Glutamatergic neuron (in vitro differentiated cells): ENCODE measurements at regions not wholly inside any gene's neighbourhood (a gene's known extent, or its start where the extent isn't known, plus 50 kb on each side); places are given as distances from the start of the nearest gene placed in this dataset.
"Not testable (repeated sequence)": the region's sequence is repeated elsewhere in the genome, so short reads cannot be mapped to it uniquely, and the experiment has no call there.

Experiments
- DNase-seq: peaks from one replicate; pipeline ENCODE4 v3.0.0; 2022
- H3K27ac Mint-ChIP-seq: one replicate; pipeline ENCODE4 v1.8.0; 2020; ENCODE audit warnings: mild to moderate bottlenecking, mixed read lengths, inconsistent platforms; ENCODE audit not compliant: unreplicated experiment
- H3K27me3 Mint-ChIP-seq: one replicate; pipeline ENCODE4 v1.8.0; 2020; ENCODE audit warnings: mild to moderate bottlenecking, moderate library complexity, mixed read lengths, inconsistent platforms; ENCODE audit not compliant: unreplicated experiment
- H3K36me3 Mint-ChIP-seq: one replicate; pipeline ENCODE4 v1.8.0; 2020; ENCODE audit warnings: mild to moderate bottlenecking, mixed read lengths, inconsistent platforms; ENCODE audit not compliant: unreplicated experiment
- H3K4me1 Mint-ChIP-seq: one replicate; pipeline ENCODE4 v1.8.0; 2020; ENCODE audit warnings: mild to moderate bottlenecking, low read depth, mixed read lengths, inconsistent platforms; ENCODE audit not compliant: unreplicated experiment
- H3K4me3 Mint-ChIP-seq: one replicate; pipeline ENCODE4 v1.8.0; 2020; ENCODE audit warnings: mild to moderate bottlenecking, mixed read lengths, inconsistent platforms; ENCODE audit not compliant: unreplicated experiment
- H3K9me3 Mint-ChIP-seq: one replicate; pipeline ENCODE4 v1.8.0; 2020; ENCODE audit warnings: mild to moderate bottlenecking, moderate library complexity, mixed read lengths, inconsistent platforms; ENCODE audit not compliant: unreplicated experiment
- TF ChIP-seq, protein P1 (sequence below): fragments of 200-600 bp; sonication (generic); IDR thresholded peaks from one replicate; pipeline ENCODE4 v1.5.0; 2021; ENCODE audit not compliant: partially characterized antibody, unreplicated experiment

DNA sequence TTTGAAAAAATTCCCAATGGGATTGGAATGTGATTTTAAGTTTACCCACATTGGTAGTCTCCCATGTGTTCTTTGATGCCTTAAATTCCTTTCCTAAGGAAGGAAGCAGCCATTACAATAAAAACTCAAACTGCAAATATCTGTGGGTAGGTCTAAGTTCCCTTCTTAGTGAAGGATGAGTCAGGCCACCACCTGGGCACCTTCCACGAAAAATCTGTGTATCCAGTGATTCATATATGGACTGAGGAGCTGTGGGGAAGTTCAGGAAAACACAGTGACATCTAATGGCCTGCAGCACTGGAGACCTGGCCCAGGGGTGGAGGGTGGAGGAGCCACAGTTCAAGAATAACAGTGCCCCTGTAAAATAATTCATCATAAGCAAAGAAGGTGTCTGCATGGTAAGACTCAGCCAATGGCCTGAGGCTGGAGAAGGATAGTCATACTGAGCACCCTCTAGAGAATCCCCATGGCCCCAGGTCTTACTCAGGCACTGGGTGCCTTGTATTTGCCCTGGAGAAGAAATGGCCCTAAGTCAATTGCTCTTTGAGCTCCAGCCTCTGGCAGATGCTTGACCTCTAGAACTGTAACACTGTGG, 248.6 kb downstream of the SP3 start:
- H3K27ac Mint-ChIP-seq, result no peak overlapping the region
- peaks cover 8% of the 10 kb centered on the region for H3K9me3 Mint-ChIP-seq
- H3K36me3 Mint-ChIP-seq, result no peaks in the 10 kb centered on the region
- TF ChIP-seq, protein P1, sequence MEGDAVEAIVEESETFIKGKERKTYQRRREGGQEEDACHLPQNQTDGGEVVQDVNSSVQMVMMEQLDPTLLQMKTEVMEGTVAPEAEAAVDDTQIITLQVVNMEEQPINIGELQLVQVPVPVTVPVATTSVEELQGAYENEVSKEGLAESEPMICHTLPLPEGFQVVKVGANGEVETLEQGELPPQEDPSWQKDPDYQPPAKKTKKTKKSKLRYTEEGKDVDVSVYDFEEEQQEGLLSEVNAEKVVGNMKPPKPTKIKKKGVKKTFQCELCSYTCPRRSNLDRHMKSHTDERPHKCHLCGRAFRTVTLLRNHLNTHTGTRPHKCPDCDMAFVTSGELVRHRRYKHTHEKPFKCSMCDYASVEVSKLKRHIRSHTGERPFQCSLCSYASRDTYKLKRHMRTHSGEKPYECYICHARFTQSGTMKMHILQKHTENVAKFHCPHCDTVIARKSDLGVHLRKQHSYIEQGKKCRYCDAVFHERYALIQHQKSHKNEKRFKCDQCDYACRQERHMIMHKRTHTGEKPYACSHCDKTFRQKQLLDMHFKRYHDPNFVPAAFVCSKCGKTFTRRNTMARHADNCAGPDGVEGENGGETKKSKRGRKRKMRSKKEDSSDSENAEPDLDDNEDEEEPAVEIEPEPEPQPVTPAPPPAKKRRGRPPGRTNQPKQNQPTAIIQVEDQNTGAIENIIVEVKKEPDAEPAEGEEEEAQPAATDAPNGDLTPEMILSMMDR, result no peak
- peaks cover 17% of the 10 kb centered on the region for H3K4me1 Mint-ChIP-seq
- H3K4me3 Mint-ChIP-seq, result no peak overlapping the region
- no peak for DNase-seq
- H3K27me3 Mint-ChIP-seq, result peaks cover 4% of the 10 kb centered on the region

DNA sequence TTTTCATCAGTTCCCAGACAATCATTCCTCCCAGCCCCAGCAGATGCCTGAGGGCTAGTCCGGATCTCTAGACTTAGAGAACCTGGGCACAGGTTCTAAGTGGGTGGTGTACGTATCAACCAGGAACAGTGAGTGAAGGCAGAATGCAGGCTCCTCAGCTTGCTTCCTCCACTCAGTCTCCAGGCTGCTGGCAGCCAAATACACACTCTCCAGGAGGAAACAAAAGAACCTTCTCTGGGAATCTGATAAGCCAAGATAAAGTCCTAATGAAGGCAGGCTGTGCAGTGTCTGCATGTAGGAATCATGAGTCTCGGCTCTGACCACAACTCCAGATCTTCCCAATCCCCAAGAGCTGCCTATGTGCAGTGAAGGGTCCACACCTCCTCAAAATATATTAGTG, 245.7 kb downstream of the SP3 start:
- no peak for DNase-seq
- H3K27me3 Mint-ChIP-seq, result peaks cover 4% of the 10 kb centered on the region
- H3K4me3 Mint-ChIP-seq, result no peak overlapping the region
- H3K4me1 Mint-ChIP-seq, result peaks cover 7% of the 10 kb centered on the region
- H3K9me3 Mint-ChIP-seq, result no peaks in the 10 kb centered on the region
- H3K36me3 Mint-ChIP-seq, result no peaks in the 10 kb centered on the region
- no peak overlapping the region for H3K27ac Mint-ChIP-seq
- TF ChIP-seq, protein P1, result no peak

DNA sequence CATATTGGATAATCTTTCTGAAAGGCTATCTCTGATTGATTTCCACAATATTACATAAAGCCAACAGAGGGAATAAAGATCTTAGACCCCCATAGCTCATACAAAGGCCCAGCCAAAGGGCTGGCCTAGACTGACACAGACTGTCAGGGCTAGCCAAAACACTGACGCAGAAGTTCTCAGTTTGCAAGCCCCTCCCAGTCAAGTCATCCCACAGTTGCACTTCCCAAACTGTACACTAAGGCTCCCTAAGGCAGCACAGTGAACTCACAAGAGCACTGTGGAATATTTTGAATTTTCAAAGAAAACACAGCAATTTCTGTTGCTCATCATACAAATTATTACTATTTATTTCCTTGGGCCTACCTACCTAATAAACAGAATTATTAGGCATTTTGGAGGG, 244.9 kb downstream of the SP3 start:
- H3K4me1 Mint-ChIP-seq, result peaks cover 7% of the 10 kb centered on the region
- H3K4me3 Mint-ChIP-seq, result no peak overlapping the region
- no peaks in the 10 kb centered on the region for H3K36me3 Mint-ChIP-seq
- TF ChIP-seq, protein P1, result no peak
- H3K27me3 Mint-ChIP-seq, result peaks cover 4% of the 10 kb centered on the region
- H3K27ac Mint-ChIP-seq, result no peak overlapping the region
- no peaks in the 10 kb centered on the region for H3K9me3 Mint-ChIP-seq
- no peak for DNase-seq

DNA sequence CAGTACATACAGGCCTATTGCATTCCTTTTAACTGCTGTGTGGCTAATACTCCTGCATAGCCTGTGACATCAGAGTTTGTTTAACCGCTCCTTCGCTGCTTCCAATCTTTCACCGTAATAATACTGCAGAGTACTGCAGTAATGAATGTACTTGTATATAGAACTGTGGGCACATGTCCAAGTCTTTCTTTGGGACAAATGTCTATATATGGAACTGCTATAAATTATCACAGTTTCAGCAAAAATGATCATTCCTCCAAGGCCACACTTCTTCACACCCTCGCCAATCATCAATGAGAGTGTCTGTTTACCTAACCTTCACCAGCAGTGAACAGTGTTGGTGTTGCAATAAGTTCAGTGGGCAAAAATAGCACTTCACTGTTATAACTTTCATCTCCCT, 230.4 kb downstream of the SP3 start:
- no peaks in the 10 kb centered on the region for H3K36me3 Mint-ChIP-seq
- no peak overlapping the region for H3K27ac Mint-ChIP-seq
- H3K4me1 Mint-ChIP-seq, result no peaks in the 10 kb centered on the region
- H3K27me3 Mint-ChIP-seq, result no peaks in the 10 kb centered on the region
- no peak overlapping the region for H3K4me3 Mint-ChIP-seq
- no peak for DNase-seq
- TF ChIP-seq, protein P1, result no peak
- H3K9me3 Mint-ChIP-seq, result no peaks in the 10 kb centered on the region

DNA sequence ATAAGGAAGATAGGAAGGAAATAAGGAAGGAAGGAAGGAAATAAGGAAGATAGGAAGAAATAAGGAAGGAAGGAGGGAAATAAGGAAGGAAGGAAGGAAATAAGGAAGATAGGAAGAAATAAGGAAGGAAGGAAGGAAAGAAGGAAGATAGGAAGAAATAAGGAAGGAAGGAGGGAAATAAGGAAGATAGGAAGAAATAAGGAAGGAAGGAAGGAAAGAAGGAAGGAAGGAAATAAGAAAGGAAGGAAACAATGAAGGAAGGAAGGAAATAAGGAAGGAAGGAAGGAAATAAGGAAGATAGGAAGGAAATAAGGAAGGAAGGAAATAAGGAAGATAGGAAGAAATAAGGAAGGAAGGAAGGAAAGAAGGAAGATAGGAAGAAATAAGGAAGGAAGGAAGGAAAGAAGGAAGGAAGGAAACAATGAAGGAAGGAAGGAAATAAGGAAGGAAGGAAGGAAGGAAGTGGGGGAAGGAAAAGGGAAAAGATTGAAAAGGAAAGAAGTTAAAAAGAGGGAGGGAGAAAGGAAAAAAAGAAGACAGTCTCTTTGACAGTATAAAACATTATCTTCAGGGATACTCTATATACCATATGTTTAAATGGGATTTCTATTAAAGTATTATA, 227.1 kb downstream of the SP3 start:
- H3K4me1 Mint-ChIP-seq, H3K27ac Mint-ChIP-seq, H3K27me3 Mint-ChIP-seq, H3K4me3 Mint-ChIP-seq, H3K9me3 Mint-ChIP-seq, DNase-seq, H3K36me3 Mint-ChIP-seq: not testable (repeated sequence)
